ENCODE measurements at regions not wholly inside any gene's neighbourhood (a gene's known extent, or its start where the extent isn't known, plus 50 kb on each side); places are given as distances from the start of the nearest gene placed in this dataset.
A peak's percentile ranks its signal among the peaks of the same experiment; 100 is the strongest.

GRCh38 chr3:88940296-88940695, 167.1 kb upstream of the EPHA3 start:
- DNase-seq = no peak

- no peak for DNase-seq
Measured at GRCh38 chr3:88947013-88947412, 160.4 kb upstream of the EPHA3 start.

GRCh38 chr3:88954853-88955252, 152.6 kb upstream of the EPHA3 start:
- no peak for DNase-seq

- no peak for DNase-seq
Measured at GRCh38 chr3:88955274-88955673, 152.1 kb upstream of the EPHA3 start.

GRCh38 chr3:88957711-88958439, 149.5 kb upstream of the EPHA3 start:
- no peak for DNase-seq

GRCh38 chr3:88960019-88960418, 147.4 kb upstream of the EPHA3 start:
- DNase-seq = no peak

GRCh38 chr3:88963003-88963402, 144.4 kb upstream of the EPHA3 start:
- no peak for DNase-seq

GRCh38 chr3:88979760-88980159, 127.7 kb upstream of the EPHA3 start:
- DNase-seq = no peak

GRCh38 chr3:88983458-88983857, 124.0 kb upstream of the EPHA3 start:
- DNase-seq = no peak

- DNase-seq = no peak
Measured at GRCh38 chr3:88984256-88984655, 123.2 kb upstream of the EPHA3 start.

GRCh38 chr3:88984832-88985231, 122.6 kb upstream of the EPHA3 start:
- DNase-seq = no peak

GRCh38 chr3:88985491-88985890, 121.9 kb upstream of the EPHA3 start:
- no peak for DNase-seq

- DNase-seq = no peak
Measured at GRCh38 chr3:88986834-88987233, 120.6 kb upstream of the EPHA3 start.

GRCh38 chr3:88987776-88988175, 119.6 kb upstream of the EPHA3 start:
- no peak for DNase-seq

GRCh38 chr3:88988906-88989305, 118.5 kb upstream of the EPHA3 start:
- DNase-seq = no peak

- no peak for DNase-seq
Measured at GRCh38 chr3:88991496-88991895, 115.9 kb upstream of the EPHA3 start.

GRCh38 chr3:88996691-88997090, 110.7 kb upstream of the EPHA3 start:
- no peak for DNase-seq

GRCh38 chr3:88997260-88997659, 110.2 kb upstream of the EPHA3 start:
- no peak for DNase-seq

- no peak for DNase-seq
Measured at GRCh38 chr3:89000886-89001285, 106.5 kb upstream of the EPHA3 start.

GRCh38 chr3:89002191-89002590, 105.2 kb upstream of the EPHA3 start:
- DNase-seq = no peak

GRCh38 chr3:89013536-89013935, 93.9 kb upstream of the EPHA3 start:
- no peak for DNase-seq

GRCh38 chr3:89017531-89017930, 89.9 kb upstream of the EPHA3 start:
- no peak for DNase-seq

- DNase-seq = peak in 2 of 56 donors; percentile 0 to 3
Measured at GRCh38 chr3:89025185-89025584, 82.2 kb upstream of the EPHA3 start.

All from nucleus accumbens (tissue), 56 donors.